ENCODE measurements at regions not wholly inside any gene's neighbourhood (a gene's known extent, or its start where the extent isn't known, plus 50 kb on each side); places are given as distances from the start of the nearest gene placed in this dataset.
"Not testable (repeated sequence)": the region's sequence is repeated elsewhere in the genome, so short reads cannot be mapped to it uniquely, and the experiment has no call there.

GRCh38 chr14:103231376-103232019 lies 102.5 kb upstream of the EIF5 start:
- DNase-seq (ENCODE audit: low spot score): no peak

- no peak for DNase-seq (ENCODE audit: low spot score)
Measured at GRCh38 chr14:103232031-103232808, 101.8 kb upstream of the EIF5 start.

- DNase-seq (ENCODE audit: low spot score): no peak
Measured at GRCh38 chr14:103232831-103233319, 101.2 kb upstream of the EIF5 start.

GRCh38 chr14:103233328-103233727 lies 100.7 kb upstream of the EIF5 start:
- DNase-seq (ENCODE audit: low spot score): no peak

GRCh38 chr14:103234826-103235225 lies 99.2 kb upstream of the EIF5 start:
- DNase-seq (ENCODE audit: low spot score): not testable (repeated sequence)

- not testable (repeated sequence) for DNase-seq (ENCODE audit: low spot score)
Measured at GRCh38 chr14:103235506-103235905, 98.5 kb upstream of the EIF5 start.

- DNase-seq (ENCODE audit: low spot score): no peak
Measured at GRCh38 chr14:103239751-103240150, 94.3 kb upstream of the EIF5 start.

GRCh38 chr14:103241531-103241930 lies 92.5 kb upstream of the EIF5 start:
- no peak for DNase-seq (ENCODE audit: low spot score)

- DNase-seq (ENCODE audit: low spot score): no peak
Measured at GRCh38 chr14:103243764-103244737, 90.0 kb upstream of the EIF5 start.

GRCh38 chr14:103245624-103246031 lies 88.4 kb upstream of the EIF5 start:
- DNase-seq (ENCODE audit: low spot score): not testable (repeated sequence)

- DNase-seq (ENCODE audit: low spot score): no peak
Measured at GRCh38 chr14:103246070-103246469, 88.0 kb upstream of the EIF5 start.

GRCh38 chr14:103247169-103247606 lies 86.8 kb upstream of the EIF5 start:
- DNase-seq (ENCODE audit: low spot score): no peak

- no peak for DNase-seq (ENCODE audit: low spot score)
Measured at GRCh38 chr14:103250181-103250580, 83.9 kb upstream of the EIF5 start.

GRCh38 chr14:103250874-103251273 lies 83.2 kb upstream of the EIF5 start:
- DNase-seq (ENCODE audit: low spot score): no peak

GRCh38 chr14:103255555-103255954 lies 78.5 kb upstream of the EIF5 start:
- DNase-seq (ENCODE audit: low spot score): no peak

- no peak for DNase-seq (ENCODE audit: low spot score)
Measured at GRCh38 chr14:103256406-103256805, 77.6 kb upstream of the EIF5 start.

GRCh38 chr14:103257211-103257962 lies 76.7 kb upstream of the EIF5 start:
- no peak for DNase-seq (ENCODE audit: low spot score)

GRCh38 chr14:103258211-103258610 lies 75.8 kb upstream of the EIF5 start:
- DNase-seq (ENCODE audit: low spot score): no peak

GRCh38 chr14:103259184-103259583 lies 74.9 kb upstream of the EIF5 start:
- no peak for DNase-seq (ENCODE audit: low spot score)

- no peak for DNase-seq (ENCODE audit: low spot score)
Measured at GRCh38 chr14:103259801-103260628, 74.0 kb upstream of the EIF5 start.
